HG03469 (cell line): ENCODE measurements at regions not wholly inside any gene's neighbourhood (a gene's known extent, or its start where the extent isn't known, plus 50 kb on each side); places are given as distances from the start of the nearest gene placed in this dataset.
"Not testable (repeated sequence)": the region's sequence is repeated elsewhere in the genome, so short reads cannot be mapped to it uniquely, and the experiment has no call there.

Experiments
- ATAC-seq: cut with Tn5 transposase; IDR thresholded peaks from one replicate; pipeline ENCODE4 v1.9.1; 2021; ENCODE audit warnings: mild to moderate bottlenecking, moderate library complexity, moderate number of reproducible peaks; ENCODE audit not compliant: unreplicated experiment

GRCh38 chr11:109668973-109669634 is 247.1 kb downstream of the C11orf87 start:
- no peak for ATAC-seq

- ATAC-seq: no peak
Measured at GRCh38 chr11:109677231-109677630, 255.2 kb downstream of the C11orf87 start.

- ATAC-seq: no peak
Measured at GRCh38 chr11:109677876-109678275, 255.9 kb downstream of the C11orf87 start.

GRCh38 chr11:109680127-109680526 is 258.1 kb downstream of the C11orf87 start:
- ATAC-seq: no peak

GRCh38 chr11:109682788-109683187 is 260.8 kb downstream of the C11orf87 start:
- not testable (repeated sequence) for ATAC-seq

GRCh38 chr11:109695696-109696095 is 273.7 kb downstream of the C11orf87 start:
- ATAC-seq: no peak

GRCh38 chr11:109696191-109696897 is 274.4 kb downstream of the C11orf87 start:
- ATAC-seq: no peak

- ATAC-seq: peak; percentile 93
Measured at GRCh38 chr11:109697140-109697843, 275.3 kb downstream of the C11orf87 start.

GRCh38 chr11:109698237-109698636 is 276.2 kb downstream of the C11orf87 start:
- ATAC-seq: no peak

GRCh38 chr11:109704432-109704831 is 282.4 kb downstream of the C11orf87 start:
- no peak for ATAC-seq

GRCh38 chr11:109706945-109707344 is 285.0 kb downstream of the C11orf87 start:
- ATAC-seq: no peak

- ATAC-seq: no peak
Measured at GRCh38 chr11:109707411-109707810, 285.4 kb downstream of the C11orf87 start.

- no peak for ATAC-seq
Measured at GRCh38 chr11:109708184-109708583, 286.2 kb downstream of the C11orf87 start.

- not testable (repeated sequence) for ATAC-seq
Measured at GRCh38 chr11:109714444-109714843, 292.5 kb downstream of the C11orf87 start.

- ATAC-seq: not testable (repeated sequence)
Measured at GRCh38 chr11:109715424-109715823, 293.4 kb downstream of the C11orf87 start.

GRCh38 chr11:109726061-109726460 is 304.1 kb downstream of the C11orf87 start:
- ATAC-seq: no peak

GRCh38 chr11:109728056-109728455 is 306.1 kb downstream of the C11orf87 start:
- no peak for ATAC-seq

GRCh38 chr11:109729761-109730160 is 307.8 kb downstream of the C11orf87 start:
- no peak for ATAC-seq

GRCh38 chr11:109730669-109731068 is 308.7 kb downstream of the C11orf87 start:
- no peak for ATAC-seq

GRCh38 chr11:109731451-109731850 is 309.5 kb downstream of the C11orf87 start:
- ATAC-seq: no peak

GRCh38 chr11:109733245-109733644 is 311.3 kb downstream of the C11orf87 start:
- no peak for ATAC-seq

- ATAC-seq: no peak
Measured at GRCh38 chr11:109734566-109734965, 312.6 kb downstream of the C11orf87 start.
